ENCODE measurements at regions not wholly inside any gene's neighbourhood (a gene's known extent, or its start where the extent isn't known, plus 50 kb on each side); places are given as distances from the start of the nearest gene placed in this dataset.

DNA sequence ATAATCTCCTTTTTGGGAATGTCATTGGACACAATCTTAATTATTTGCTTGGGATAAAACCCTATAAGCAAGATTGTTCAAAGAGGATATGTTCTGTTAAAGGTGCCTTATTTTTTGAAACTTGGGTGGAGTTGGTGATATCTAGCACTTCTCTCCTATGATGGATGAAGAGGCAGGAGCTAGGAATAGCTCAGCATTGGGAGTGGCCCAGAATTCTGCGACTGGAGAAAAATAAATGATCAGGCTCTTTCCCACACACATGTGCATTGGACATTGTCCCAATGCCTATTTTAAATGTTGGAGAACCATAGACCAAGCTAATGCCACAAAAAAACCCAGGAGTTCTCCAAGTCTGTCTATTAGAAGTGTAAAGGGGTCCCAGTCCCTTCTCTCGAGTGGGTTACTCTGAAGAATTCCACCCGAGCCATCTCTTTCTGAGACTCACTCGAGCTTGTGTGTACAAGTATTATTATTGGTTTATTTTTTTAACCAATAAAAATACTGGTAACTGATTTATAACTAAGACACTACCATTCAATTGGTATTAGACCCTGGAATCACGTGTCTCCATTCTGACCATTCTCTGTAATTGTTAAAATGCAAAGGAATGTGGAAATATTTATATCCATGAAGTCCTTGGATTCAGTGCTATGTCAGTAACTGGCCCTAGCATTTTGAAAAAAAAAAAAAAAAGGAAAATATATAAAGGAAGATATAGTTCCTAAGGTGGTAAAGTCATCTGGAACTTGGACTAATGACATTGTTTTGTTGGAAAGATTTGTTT, 437.5 kb upstream of the TMEM132C start:
- no peaks in the 10 kb centered on the region for H3K79me2 ChIP-seq (ENCODE audit: control insufficient read depth, insufficient read depth, low read length)
- ChIA-PET CTCF (no interaction called here), POLR2A (no interaction called here)
- no peaks in the 10 kb centered on the region for H3K36me3 ChIP-seq (ENCODE audit: control insufficient read depth in 2 of 2, extremely low read depth in 1 of 2, insufficient read depth in 2 of 2, low read length in 2 of 2)
- no peak overlapping the region for H3K4me3 ChIP-seq (replicated peaks in 1 of 3; ENCODE audit: insufficient read depth in 1 of 3, low read depth in 1 of 3, low read length in 3 of 3)
- no peak overlapping the region for H3K27ac ChIP-seq (ENCODE audit: insufficient read depth, low read depth, low read length)
- no peaks in the 10 kb centered on the region for H3K9me1 ChIP-seq (replicated peaks; ENCODE audit: control insufficient read depth, extremely low read depth, insufficient read depth, low read length)
- peaks cover 3% of the 10 kb centered on the region for H3K9me3 ChIP-seq (replicated peaks; ENCODE audit: control insufficient read depth, insufficient read depth, low read length)
- dilution Hi-C loops (cut with MboI; ENCODE audit: extremely low pct_ligation_motif_present, low sequenced_read_pairs) (no loop called here), intact Hi-C loops (cut with micrococcal nuclease) (no loop called here)
- DNase-seq (ENCODE audit: low read depth, low spot score) (no peak), FAIRE-seq (no peak)
- H3K4me2 ChIP-seq (ENCODE audit: insufficient read depth, low read length) = no peak overlapping the region
- no peaks in the 10 kb centered on the region for H3K27me3 ChIP-seq (ENCODE audit: control insufficient read depth in 2 of 2, insufficient read depth in 2 of 2, low read length in 2 of 2)
- H4K20me1 ChIP-seq (replicated peaks; ENCODE audit: control insufficient read depth, extremely low read depth, insufficient read depth, low read length) = no peaks in the 10 kb centered on the region
- TF ChIP-seq, protein P1, sequence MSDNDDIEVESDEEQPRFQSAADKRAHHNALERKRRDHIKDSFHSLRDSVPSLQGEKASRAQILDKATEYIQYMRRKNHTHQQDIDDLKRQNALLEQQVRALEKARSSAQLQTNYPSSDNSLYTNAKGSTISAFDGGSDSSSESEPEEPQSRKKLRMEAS (IDR thresholded peaks at IDR 0.05; ENCODE audit: insufficient read depth, insufficient read length) = no peak
- TF ChIP-seq MYC (IDR thresholded peaks at IDR 0.05; ENCODE audit: low read depth, low read length) = no peak
- TF ChIP-seq JUN (IDR thresholded peaks at IDR 0.05; ENCODE audit: borderline replicate concordance, insufficient read depth, insufficient read length, low read depth) = no peak
- no peak for TF ChIP-seq POLR2A (IDR thresholded peaks at IDR 0.05; ENCODE audit: low read depth, low read length)
- TF ChIP-seq GATA2 (IDR thresholded peaks at IDR 0.05; ENCODE audit: insufficient read depth, insufficient read length, low read depth, low read length) = no peak
- TF ChIP-seq POLR2AphosphoS5 (IDR thresholded peaks at IDR 0.05; ENCODE audit: insufficient read depth, low read depth, low read length) = no peak
- no peak for TF ChIP-seq EZH2 (IDR thresholded peaks at IDR 0.05; ENCODE audit: borderline replicate concordance, low read depth, low read length, severe bottlenecking)
- no peak for TF ChIP-seq FOS (IDR thresholded peaks at IDR 0.05; ENCODE audit: borderline replicate concordance, insufficient read depth, low read length)
- TF ChIP-seq, protein P2, sequence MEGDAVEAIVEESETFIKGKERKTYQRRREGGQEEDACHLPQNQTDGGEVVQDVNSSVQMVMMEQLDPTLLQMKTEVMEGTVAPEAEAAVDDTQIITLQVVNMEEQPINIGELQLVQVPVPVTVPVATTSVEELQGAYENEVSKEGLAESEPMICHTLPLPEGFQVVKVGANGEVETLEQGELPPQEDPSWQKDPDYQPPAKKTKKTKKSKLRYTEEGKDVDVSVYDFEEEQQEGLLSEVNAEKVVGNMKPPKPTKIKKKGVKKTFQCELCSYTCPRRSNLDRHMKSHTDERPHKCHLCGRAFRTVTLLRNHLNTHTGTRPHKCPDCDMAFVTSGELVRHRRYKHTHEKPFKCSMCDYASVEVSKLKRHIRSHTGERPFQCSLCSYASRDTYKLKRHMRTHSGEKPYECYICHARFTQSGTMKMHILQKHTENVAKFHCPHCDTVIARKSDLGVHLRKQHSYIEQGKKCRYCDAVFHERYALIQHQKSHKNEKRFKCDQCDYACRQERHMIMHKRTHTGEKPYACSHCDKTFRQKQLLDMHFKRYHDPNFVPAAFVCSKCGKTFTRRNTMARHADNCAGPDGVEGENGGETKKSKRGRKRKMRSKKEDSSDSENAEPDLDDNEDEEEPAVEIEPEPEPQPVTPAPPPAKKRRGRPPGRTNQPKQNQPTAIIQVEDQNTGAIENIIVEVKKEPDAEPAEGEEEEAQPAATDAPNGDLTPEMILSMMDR (IDR thresholded peaks at IDR 0.05; ENCODE audit: extremely low read depth in 1 of 2, insufficient read depth in 1 of 2, low read depth in 1 of 2, low read length in 2 of 2) = no peak
- H2AFZ ChIP-seq (ENCODE audit: low read depth, low read length) = no peak overlapping the region
- H3K9ac ChIP-seq (replicated peaks; ENCODE audit: extremely low read depth, insufficient read depth, low read length) = no peak overlapping the region
- H3K4me1 ChIP-seq (ENCODE audit: control insufficient read depth, extremely low read depth, insufficient read depth, low read length) = no peaks in the 10 kb centered on the region
- no TSS peak for BruUV-seq (replicated peaks)

Measured in endothelial cell of umbilical vein (primary cell).